ENCODE measurements at regions not wholly inside any gene's neighbourhood (a gene's known extent, or its start where the extent isn't known, plus 50 kb on each side); places are given as distances from the start of the nearest gene placed in this dataset.

- TF ChIP-seq CTCF (conservative IDR thresholded peaks at IDR 0.05 in 1 of 2, IDR thresholded peaks at IDR 0.05 in 1 of 2; ENCODE audit: extremely low read depth in 1 of 2, insufficient read depth in 1 of 2, low read depth in 1 of 2, low read length in 2 of 2) (no peak), EZH2 (IDR thresholded peaks at IDR 0.05; ENCODE audit: borderline replicate concordance, low read length) (no peak)
Observed at GRCh38 chr10:130427216-130427722, 291.1 kb downstream of the GLRX3 start.
